Activated T-helper 1 cell treated with anti-CD3 and anti-CD28 coated beads, Interleukin-12 subunit alpha, Interleukin-12 subunit beta, Interleukin-2, Interleukin-4 antibody, amounts not matched to agents 30 ng/mL and 10 ng/mL and 1 ng/mL, durations not matched to agents 14 hours and 24 hours and 36 hours (primary cell): ENCODE measurements at regions not wholly inside any gene's neighbourhood (a gene's known extent, or its start where the extent isn't known, plus 50 kb on each side); places are given as distances from the start of the nearest gene placed in this dataset.
"Not testable (repeated sequence)": the region's sequence is repeated elsewhere in the genome, so short reads cannot be mapped to it uniquely, and the experiment has no call there.

Experiments used
- DNase-seq: peaks from one replicate; pipeline ENCODE4 v3.0.0; 2021; ENCODE audit warnings: low spot score
- H3K27ac Mint-ChIP-seq: one replicate; pipeline ENCODE4 v1.8.0; 2021; ENCODE audit warnings: mild to moderate bottlenecking, mixed read lengths
- H3K27me3 Mint-ChIP-seq: one replicate; pipeline ENCODE4 v1.8.0; 2022; ENCODE audit warnings: mild to moderate bottlenecking, moderate library complexity, mixed read lengths; ENCODE audit not compliant: insufficient read depth
- H3K36me3 Mint-ChIP-seq: one replicate; pipeline ENCODE4 v1.8.0; 2021; ENCODE audit warnings: low read depth, mixed read lengths
- H3K4me1 Mint-ChIP-seq: one replicate; pipeline ENCODE4 v1.8.0; 2021; ENCODE audit warnings: low read depth, mixed read lengths
- H3K4me3 Mint-ChIP-seq: one replicate; pipeline ENCODE4 v1.8.0; 2021; ENCODE audit warnings: mild to moderate bottlenecking, moderate library complexity, mixed read lengths
- H3K9me3 Mint-ChIP-seq: one replicate; pipeline ENCODE4 v1.8.0; 2021; ENCODE audit warnings: mixed read lengths
- intact Hi-C: fragments of 100-400 bp; cut with micrococcal nuclease; formaldehyde crosslinking; loops from one replicate; pipeline ENCODE4 v1.15.1; 2024

GRCh38 chr5:168085261-168086031, 206.0 kb upstream of the WWC1 start:
- Mint-ChIP-seq H3K27ac (no peak overlapping the region), H3K36me3 (no peaks in the 10 kb centered on the region), H3K4me1 (no peaks in the 10 kb centered on the region), H3K4me3 (no peak overlapping the region), H3K27me3 (no peaks in the 10 kb centered on the region), H3K9me3 (no peaks in the 10 kb centered on the region)
- intact Hi-C loops, result no loop called here
- no peak for DNase-seq

- Mint-ChIP-seq H3K4me1 (no peaks in the 10 kb centered on the region), H3K27ac (no peak overlapping the region), H3K36me3 (no peaks in the 10 kb centered on the region), H3K27me3 (no peaks in the 10 kb centered on the region), H3K9me3 (no peaks in the 10 kb centered on the region), H3K4me3 (no peak overlapping the region)
- no peak for DNase-seq
- intact Hi-C loops, result no loop called here
Measured at GRCh38 chr5:168086104-168086610, 205.3 kb upstream of the WWC1 start.

GRCh38 chr5:168086746-168087145, 204.7 kb upstream of the WWC1 start:
- Mint-ChIP-seq H3K4me1 (no peaks in the 10 kb centered on the region), H3K27ac (no peak overlapping the region), H3K27me3 (no peaks in the 10 kb centered on the region), H3K9me3 (no peaks in the 10 kb centered on the region), H3K36me3 (no peaks in the 10 kb centered on the region), H3K4me3 (no peak overlapping the region)
- DNase-seq, result no peak
- intact Hi-C loops, result no loop called here

GRCh38 chr5:168088410-168089173, 202.9 kb upstream of the WWC1 start:
- Mint-ChIP-seq H3K27me3 (no peaks in the 10 kb centered on the region), H3K27ac (no peak overlapping the region), H3K36me3 (no peaks in the 10 kb centered on the region), H3K9me3 (no peaks in the 10 kb centered on the region), H3K4me1 (no peaks in the 10 kb centered on the region), H3K4me3 (no peak overlapping the region)
- intact Hi-C loops, result no loop called here
- DNase-seq, result no peak

GRCh38 chr5:168089201-168089887, 202.1 kb upstream of the WWC1 start:
- DNase-seq, result no peak
- Mint-ChIP-seq H3K4me1 (no peaks in the 10 kb centered on the region), H3K4me3 (no peak overlapping the region), H3K36me3 (no peaks in the 10 kb centered on the region), H3K9me3 (no peaks in the 10 kb centered on the region), H3K27me3 (no peaks in the 10 kb centered on the region), H3K27ac (no peak overlapping the region)
- intact Hi-C loops, result no loop called here

- Mint-ChIP-seq H3K27ac (no peak overlapping the region), H3K36me3 (no peaks in the 10 kb centered on the region), H3K4me1 (no peaks in the 10 kb centered on the region), H3K27me3 (no peaks in the 10 kb centered on the region), H3K4me3 (no peak overlapping the region), H3K9me3 (no peaks in the 10 kb centered on the region)
- no peak for DNase-seq
- intact Hi-C loops, result no loop called here
Measured at GRCh38 chr5:168092209-168093185, 198.9 kb upstream of the WWC1 start.

- DNase-seq, result no peak
- no peaks in the 10 kb centered on the region for H3K27me3 Mint-ChIP-seq
- H3K9me3 Mint-ChIP-seq, result no peaks in the 10 kb centered on the region
- intact Hi-C loops, result no loop called here
- no peak overlapping the region for H3K4me3 Mint-ChIP-seq
- no peak overlapping the region for H3K27ac Mint-ChIP-seq
- no peaks in the 10 kb centered on the region for H3K36me3 Mint-ChIP-seq
- no peaks in the 10 kb centered on the region for H3K4me1 Mint-ChIP-seq
Measured at GRCh38 chr5:168093200-168093910, 198.1 kb upstream of the WWC1 start.

- H3K36me3 Mint-ChIP-seq, result no peaks in the 10 kb centered on the region
- no peaks in the 10 kb centered on the region for H3K4me1 Mint-ChIP-seq
Measured at GRCh38 chr5:168096525-168096924, 194.9 kb upstream of the WWC1 start.

GRCh38 chr5:168097876-168098653, 193.4 kb upstream of the WWC1 start:
- Mint-ChIP-seq H3K27ac (no peak overlapping the region), H3K36me3 (no peaks in the 10 kb centered on the region), H3K4me1 (no peaks in the 10 kb centered on the region), H3K27me3 (no peaks in the 10 kb centered on the region), H3K9me3 (no peaks in the 10 kb centered on the region), H3K4me3 (no peak overlapping the region)
- intact Hi-C loops, result no loop called here
- no peak for DNase-seq

More at GRCh38 chr5:168096525-168096924, 194.9 kb upstream of the WWC1 start:
- H3K9me3 Mint-ChIP-seq, result no peaks in the 10 kb centered on the region
- H3K27me3 Mint-ChIP-seq, result no peaks in the 10 kb centered on the region
- no peak for DNase-seq
- no peak overlapping the region for H3K4me3 Mint-ChIP-seq
- intact Hi-C loops, result no loop called here
- H3K27ac Mint-ChIP-seq, result no peak overlapping the region

GRCh38 chr5:168101352-168101751, 190.1 kb upstream of the WWC1 start:
- no peak overlapping the region for H3K27ac Mint-ChIP-seq
- H3K4me3 Mint-ChIP-seq, result no peak overlapping the region
- DNase-seq, result no peak
- intact Hi-C loops, result no loop called here
- no peaks in the 10 kb centered on the region for H3K36me3 Mint-ChIP-seq
- H3K27me3 Mint-ChIP-seq, result no peaks in the 10 kb centered on the region
- no peaks in the 10 kb centered on the region for H3K9me3 Mint-ChIP-seq
- no peaks in the 10 kb centered on the region for H3K4me1 Mint-ChIP-seq

GRCh38 chr5:168103018-168103417, 188.4 kb upstream of the WWC1 start:
- H3K4me1 Mint-ChIP-seq, intact Hi-C loops: not testable (repeated sequence)

More at GRCh38 chr5:168103018-168103417, 188.4 kb upstream of the WWC1 start:
- H3K9me3 Mint-ChIP-seq, H3K27ac Mint-ChIP-seq, H3K27me3 Mint-ChIP-seq, H3K4me3 Mint-ChIP-seq, H3K36me3 Mint-ChIP-seq, DNase-seq: not testable (repeated sequence)
